Brain microvascular endothelial cell (primary cell): ENCODE measurements at regions not wholly inside any gene's neighbourhood (a gene's known extent, or its start where the extent isn't known, plus 50 kb on each side); places are given as distances from the start of the nearest gene placed in this dataset.

Source experiments
- DNase-seq: peaks from one replicate; pipeline ENCODE4 v3.0.0-alpha.2; 2020
- H3K27ac ChIP-seq: fragments of 250-450 bp; sonication (Bioruptor Pico); 2 replicates; pipeline ENCODE4 v1.5.1; 2020; ENCODE audit warnings: mild to moderate bottlenecking, moderate library complexity
- H3K27me3 ChIP-seq: fragments of 250-450 bp; sonication (Bioruptor Pico); replicated peaks from 2 replicates; pipeline ENCODE4 v1.5.1; 2020; ENCODE audit warnings: mild to moderate bottlenecking
- H3K36me3 ChIP-seq: fragments of 250-450 bp; sonication (Bioruptor Pico); replicated peaks from 2 replicates; pipeline ENCODE4 v1.5.1; 2020; ENCODE audit warnings: mild to moderate bottlenecking
- H3K4me3 ChIP-seq: 2 replicates; pipeline ENCODE4 v1.5.1; 2011; ENCODE audit warnings: low read depth, mild to moderate bottlenecking, control low read depth, low read length, moderate library complexity
- CTCF ChIP-seq: IDR thresholded peaks from 2 replicates; pipeline ENCODE4 v1.5.1; 2011; ENCODE audit warnings: low read depth, mild to moderate bottlenecking, moderate library complexity, low read length, control low read depth, inconsistent platforms; ENCODE audit errors: missing control alignments
- in situ Hi-C: cut with HindIII; loops from 2 replicates; pipeline ENCODE4 v1.10.0; 2017; ENCODE audit warnings: low sequenced_read_pairs, low pct_ligation_motif_present

- Histone ChIP-seq H3K27me3 (no peaks in the 10 kb centered on the region), H3K36me3 (no peaks in the 10 kb centered on the region), H3K27ac (no peak overlapping the region), H3K4me3 (no peak overlapping the region)
- no peak for DNase-seq
- in situ Hi-C loops: no loop called here
- no peak for TF ChIP-seq CTCF
These were observed 541.2 kb upstream of the MAGEB18 start for GRCh38 chrX:25596921-25597320.

- no peak overlapping the region for H3K4me3 ChIP-seq
- TF ChIP-seq CTCF: no peak
- no peaks in the 10 kb centered on the region for H3K27me3 ChIP-seq
- H3K36me3 ChIP-seq: no peaks in the 10 kb centered on the region
- no peak for DNase-seq
- H3K27ac ChIP-seq: no peak overlapping the region
- in situ Hi-C loops: no loop called here
These were observed 540.6 kb upstream of the MAGEB18 start for GRCh38 chrX:25597551-25597950.

DNA sequence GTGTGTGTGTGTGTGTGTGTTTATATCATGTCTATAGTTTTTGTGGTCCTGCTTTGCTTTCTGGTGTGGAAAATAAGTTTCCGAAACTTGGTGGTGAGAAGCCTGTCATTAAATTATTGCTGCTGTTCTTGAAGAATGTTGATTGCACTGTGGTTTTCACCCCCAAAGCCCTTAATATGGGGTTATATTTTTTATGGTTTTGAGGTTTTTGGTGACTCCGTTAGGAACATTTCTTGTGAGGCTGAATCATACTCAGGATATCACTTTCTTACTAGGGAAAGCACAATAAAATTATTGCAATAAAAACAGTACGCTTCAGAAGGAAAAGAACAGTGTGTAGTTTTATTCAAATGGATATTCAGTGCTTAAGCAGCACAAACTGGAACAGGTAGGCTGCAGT lies 539.1 kb upstream of the MAGEB18 start:
- Histone ChIP-seq H3K4me3 (no peak overlapping the region), H3K27ac (no peak overlapping the region), H3K36me3 (no peaks in the 10 kb centered on the region), H3K27me3 (no peaks in the 10 kb centered on the region)
- TF ChIP-seq CTCF: no peak
- in situ Hi-C loops: no loop called here
- DNase-seq: no peak

- peak; percentile 43 for DNase-seq
These were observed 537.4 kb upstream of the MAGEB18 start for GRCh38 chrX:25600776-25601175.

DNA sequence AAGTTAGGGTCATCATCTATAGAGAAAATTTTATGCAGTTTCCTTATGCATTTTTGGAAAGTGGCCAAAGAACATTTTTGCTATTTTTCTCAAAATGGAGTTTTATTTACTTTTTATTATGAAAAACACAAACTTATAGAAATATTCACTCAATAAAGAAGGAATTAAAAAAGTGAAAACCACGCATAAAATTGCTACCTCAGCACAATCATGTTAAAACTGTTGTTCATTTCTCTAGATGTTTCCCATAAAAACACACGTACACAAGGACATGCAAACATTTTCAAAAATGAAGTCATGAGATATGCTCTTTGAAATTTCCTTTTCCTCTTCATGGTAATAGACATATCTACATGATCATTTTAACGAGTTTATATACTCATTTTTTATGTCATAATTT lies 536.8 kb upstream of the MAGEB18 start:
- in situ Hi-C loops: no loop called here
- no peak overlapping the region for H3K27ac ChIP-seq
- no peak for DNase-seq
- no peak for TF ChIP-seq CTCF
- H3K36me3 ChIP-seq: no peaks in the 10 kb centered on the region
- no peak overlapping the region for H3K4me3 ChIP-seq
- H3K27me3 ChIP-seq: no peaks in the 10 kb centered on the region

More at GRCh38 chrX:25600776-25601175, 537.4 kb upstream of the MAGEB18 start:
- TF ChIP-seq CTCF: no peak
- Histone ChIP-seq H3K4me3 (no peak overlapping the region), H3K27ac (no peak overlapping the region), H3K36me3 (no peaks in the 10 kb centered on the region), H3K27me3 (no peaks in the 10 kb centered on the region)
- in situ Hi-C loops: no loop called here

DNA sequence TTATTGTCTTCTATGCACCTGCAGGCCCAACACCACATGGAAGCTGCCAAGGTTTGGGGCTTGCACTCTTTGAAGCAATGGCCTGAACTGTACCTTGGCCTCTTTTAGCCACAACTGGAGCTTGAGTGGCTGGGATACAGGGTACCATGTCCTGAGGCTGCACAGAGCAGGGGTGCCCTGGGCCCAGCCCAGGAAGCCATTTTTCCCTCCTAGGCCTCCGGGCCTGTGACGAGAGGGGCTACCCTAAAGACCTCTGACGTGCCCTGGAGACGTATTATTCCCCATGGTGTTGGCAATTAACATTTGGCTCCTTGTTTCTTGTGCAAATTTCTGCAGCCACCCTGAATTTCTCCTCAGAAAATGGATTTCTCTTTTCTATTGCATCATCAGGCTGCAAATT lies 519.9 kb upstream of the MAGEB18 start:
- no peak for DNase-seq
- Histone ChIP-seq H3K4me3 (no peak overlapping the region), H3K36me3 (no peaks in the 10 kb centered on the region), H3K27me3 (no peaks in the 10 kb centered on the region), H3K27ac (no peak overlapping the region)
- in situ Hi-C loops: no loop called here
- no peak for TF ChIP-seq CTCF
